Mesodermal cell (in vitro differentiated cells): ENCODE measurements at regions not wholly inside any gene's neighbourhood (a gene's known extent, or its start where the extent isn't known, plus 50 kb on each side); places are given as distances from the start of the nearest gene placed in this dataset.
"Not testable (repeated sequence)": the region's sequence is repeated elsewhere in the genome, so short reads cannot be mapped to it uniquely, and the experiment has no call there.

Experiments used
- H3K27ac ChIP-seq: 2 replicates; pipeline ENCODE4 v1.7.0; 2013; ENCODE audit warnings: mild to moderate bottlenecking, low read depth, low read length, moderate library complexity; ENCODE audit not compliant: severe bottlenecking
- H3K36me3 ChIP-seq: 2 replicates; pipeline ENCODE4 v1.7.1; 2013; ENCODE audit warnings: mild to moderate bottlenecking, low read length, moderate library complexity; ENCODE audit not compliant: control insufficient read depth, insufficient read depth
- H3K4me1 ChIP-seq: one replicate; pipeline ENCODE4 v1.7.1; 2013; ENCODE audit warnings: mild to moderate bottlenecking, low read length; ENCODE audit not compliant: insufficient read depth, control insufficient read depth, poor library complexity, severe bottlenecking
- H3K4me3 ChIP-seq: 2 replicates; pipeline ENCODE4 v1.7.0; 2013; ENCODE audit warnings: low read length, control low read depth, mild to moderate bottlenecking; ENCODE audit not compliant: insufficient read depth, poor library complexity, severe bottlenecking; ENCODE audit errors: extremely low read depth
- H3K9me3 ChIP-seq: 2 replicates; pipeline ENCODE4 v1.7.1; 2013; ENCODE audit warnings: mild to moderate bottlenecking, low read length, moderate library complexity; ENCODE audit not compliant: control insufficient read depth
- WGBS, 2 experiments: methylation state at CpG; one replicate each; pipeline ENCODE4 v1.1.5; 2013; ENCODE audit warnings: missing lambda C conversion rate in 2 of 2; ENCODE audit not compliant: insufficient coverage in 2 of 2; 5-methylcytosine and 5-hydroxymethylcytosine counted together

- Histone ChIP-seq H3K9me3 (no peaks in the 10 kb centered on the region), H3K27ac (no peak overlapping the region), H3K4me3 (no peak overlapping the region), H3K4me1 (no peaks in the 10 kb centered on the region), H3K36me3 (no peaks in the 10 kb centered on the region)
- WGBS, 2 experiments, result 90 to 94% methylated on average over 2 to 5 of the region's 5 CpGs
Measured at GRCh38 chr2:236375973-236376476, 111.8 kb upstream of the ASB18 start.

DNA sequence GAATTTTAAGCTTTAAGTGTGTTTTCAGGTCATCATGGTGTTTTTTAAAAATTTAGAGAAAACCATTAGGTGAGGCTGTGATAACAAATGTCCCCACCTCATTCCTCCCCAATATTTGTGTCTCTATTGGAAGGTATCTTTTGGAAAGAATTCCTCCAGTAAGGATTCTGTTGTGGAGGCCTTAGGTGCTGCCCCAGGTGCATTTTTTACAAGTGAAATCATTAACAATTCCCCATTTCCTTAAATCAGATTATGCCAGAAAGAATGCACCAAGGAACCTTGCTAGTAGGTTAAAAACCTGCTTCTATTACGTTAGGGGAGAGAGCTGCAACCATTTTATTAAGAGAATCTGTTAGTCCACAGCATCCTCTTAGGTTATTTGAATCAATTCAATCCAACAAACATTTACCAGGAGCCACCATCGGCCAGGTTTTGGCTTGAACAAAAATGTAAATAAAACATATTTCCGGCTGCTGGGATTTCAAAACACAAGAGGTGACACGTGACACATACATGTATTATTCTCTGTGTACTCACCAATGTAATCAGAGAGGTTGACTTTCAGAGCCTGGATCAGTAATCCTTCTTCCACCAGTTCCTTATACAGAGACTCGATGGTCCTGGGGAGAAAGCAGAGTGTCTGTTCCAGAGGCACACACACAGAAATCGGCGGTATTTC lies 112.5 kb upstream of the ASB18 start:
- Histone ChIP-seq H3K9me3 (no peaks in the 10 kb centered on the region), H3K36me3 (no peaks in the 10 kb centered on the region), H3K4me1 (no peaks in the 10 kb centered on the region), H3K4me3 (no peak overlapping the region), H3K27ac (no peak overlapping the region)
- 90 to 96% methylated on average over 2 to 5 of the region's 7 CpGs for WGBS, 2 experiments

- Histone ChIP-seq H3K4me3 (no peak overlapping the region), H3K36me3 (no peaks in the 10 kb centered on the region), H3K4me1 (no peaks in the 10 kb centered on the region), H3K27ac (no peak overlapping the region), H3K9me3 (no peaks in the 10 kb centered on the region)
- WGBS, 2 experiments, result 86 to 87% methylated on average over 13 to 14 of the region's 16 CpGs
Measured at GRCh38 chr2:236380051-236380612, 115.9 kb upstream of the ASB18 start.

DNA sequence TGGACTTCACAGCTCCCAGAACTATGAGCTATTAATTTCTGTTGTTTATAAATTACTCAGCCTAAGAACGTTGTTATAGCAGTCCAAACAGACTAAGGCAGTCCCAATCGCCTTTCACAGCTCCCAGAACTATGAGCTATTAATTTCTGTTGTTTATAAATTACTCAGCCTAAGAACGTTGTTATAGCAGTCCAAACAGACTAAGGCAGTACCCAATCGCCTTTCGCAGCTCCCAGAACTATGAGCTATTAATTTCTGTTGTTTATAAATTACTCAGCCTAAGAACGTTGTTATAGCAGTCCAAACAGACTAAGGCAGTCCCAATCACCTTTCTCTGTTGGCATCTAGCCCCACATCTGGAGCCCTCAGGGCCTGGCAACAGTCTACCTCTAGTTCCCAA lies 117.0 kb upstream of the ASB18 start:
- H3K27ac ChIP-seq, H3K4me1 ChIP-seq, H3K4me3 ChIP-seq, H3K36me3 ChIP-seq, H3K9me3 ChIP-seq: not testable (repeated sequence)
- 83 to 89% methylated on average over 1 to 4 of the region's 6 CpGs for WGBS, 2 experiments

DNA sequence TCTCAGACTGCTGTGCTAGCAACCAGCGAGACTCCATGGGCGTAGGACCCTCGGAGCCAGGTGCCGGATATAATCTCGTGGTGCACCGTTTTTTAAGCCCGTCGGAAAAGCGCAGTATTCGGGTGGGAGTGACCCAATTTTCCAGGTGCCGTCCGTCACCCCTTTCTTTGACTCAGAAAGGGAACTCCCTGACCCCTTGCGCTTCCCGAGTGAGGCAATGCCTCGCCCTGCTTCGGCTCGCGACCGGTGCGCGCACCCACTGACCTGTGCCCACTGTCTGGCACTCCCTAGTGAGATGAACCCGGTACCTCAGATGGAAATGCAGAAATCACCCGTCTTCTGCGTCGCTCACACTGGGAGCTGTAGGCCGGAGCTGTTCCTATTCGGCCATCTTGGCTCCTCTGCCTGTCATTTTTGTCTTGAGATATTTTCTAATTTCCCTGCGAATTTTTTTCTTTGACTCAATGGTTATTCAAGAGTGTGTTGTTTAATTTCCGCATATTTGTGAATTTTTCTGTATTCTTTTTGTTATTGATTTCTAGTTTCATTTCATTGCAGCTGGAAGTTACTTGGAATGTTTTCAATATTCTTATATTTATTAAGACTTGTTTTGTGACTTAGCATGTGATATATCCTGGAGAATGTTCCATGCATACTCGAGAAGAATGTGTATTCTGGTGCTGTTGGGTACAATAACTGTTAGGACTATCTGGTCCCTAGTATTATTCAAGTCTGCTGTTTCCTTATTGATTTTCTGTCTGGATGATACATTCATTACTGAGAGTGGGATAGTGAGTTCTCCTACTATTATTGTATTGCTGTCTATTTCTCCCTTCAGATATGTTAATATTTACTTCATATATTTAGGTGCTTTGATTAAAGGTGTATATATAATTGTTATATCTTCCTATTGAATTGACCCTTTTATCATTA lies 125.3 kb upstream of the ASB18 start:
- H3K36me3 ChIP-seq, H3K9me3 ChIP-seq, H3K4me1 ChIP-seq, H3K4me3 ChIP-seq, H3K27ac ChIP-seq: not testable (repeated sequence)
- 91 to 92% methylated on average over 15 to 22 of the region's 30 CpGs for WGBS, 2 experiments

DNA sequence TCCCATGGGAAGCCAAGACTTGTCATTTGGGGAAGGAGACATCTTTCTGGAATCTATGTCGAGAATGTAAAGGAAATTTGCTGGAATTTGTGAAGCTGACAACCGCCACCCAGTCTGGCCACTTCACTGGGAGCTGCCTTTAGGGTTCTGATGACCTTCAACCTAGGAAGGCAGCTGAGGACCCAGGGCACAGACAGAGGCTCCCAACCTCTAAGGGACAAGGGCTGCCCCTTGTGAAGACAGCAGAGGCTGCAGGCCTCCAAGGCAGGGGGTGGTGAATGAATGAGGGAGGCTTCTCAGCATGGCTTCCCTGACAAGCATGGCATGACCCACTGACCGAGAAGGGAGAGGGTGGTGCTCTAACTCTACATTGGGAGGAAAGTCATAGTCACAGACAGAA lies 128.9 kb upstream of the ASB18 start:
- WGBS, 2 experiments, result 81 to 95% methylated on average over 2 of the region's 3 CpGs
- H3K9me3 ChIP-seq, result no peaks in the 10 kb centered on the region
- no peaks in the 10 kb centered on the region for H3K36me3 ChIP-seq
- no peak overlapping the region for H3K27ac ChIP-seq
- no peaks in the 10 kb centered on the region for H3K4me1 ChIP-seq
- no peak overlapping the region for H3K4me3 ChIP-seq

DNA sequence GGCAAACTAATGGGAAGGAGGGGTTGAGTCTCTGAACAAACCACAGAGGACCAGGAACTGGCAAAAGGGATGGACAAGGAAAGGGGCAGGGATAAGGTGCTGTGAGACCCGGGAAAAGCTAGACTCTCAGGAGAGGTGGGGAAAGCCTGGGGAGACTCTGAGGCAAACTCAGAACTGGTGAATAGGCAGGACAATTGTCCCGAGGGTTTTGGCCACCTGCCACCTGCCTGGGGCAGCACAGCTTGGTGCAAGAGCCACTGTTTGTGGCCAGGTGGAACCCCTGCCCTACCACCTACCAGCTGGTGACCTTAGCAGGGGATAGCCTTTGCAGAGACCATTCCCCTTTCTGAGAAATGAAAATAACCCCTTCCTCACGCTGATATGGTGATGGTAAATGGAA lies 129.4 kb upstream of the ASB18 start:
- no peak overlapping the region for H3K27ac ChIP-seq
- WGBS, 2 experiments, result 72 to 94% methylated on average over 2 of the region's 3 CpGs
- H3K36me3 ChIP-seq, result no peaks in the 10 kb centered on the region
- H3K4me1 ChIP-seq, result no peaks in the 10 kb centered on the region
- no peaks in the 10 kb centered on the region for H3K9me3 ChIP-seq
- H3K4me3 ChIP-seq, result no peak overlapping the region

DNA sequence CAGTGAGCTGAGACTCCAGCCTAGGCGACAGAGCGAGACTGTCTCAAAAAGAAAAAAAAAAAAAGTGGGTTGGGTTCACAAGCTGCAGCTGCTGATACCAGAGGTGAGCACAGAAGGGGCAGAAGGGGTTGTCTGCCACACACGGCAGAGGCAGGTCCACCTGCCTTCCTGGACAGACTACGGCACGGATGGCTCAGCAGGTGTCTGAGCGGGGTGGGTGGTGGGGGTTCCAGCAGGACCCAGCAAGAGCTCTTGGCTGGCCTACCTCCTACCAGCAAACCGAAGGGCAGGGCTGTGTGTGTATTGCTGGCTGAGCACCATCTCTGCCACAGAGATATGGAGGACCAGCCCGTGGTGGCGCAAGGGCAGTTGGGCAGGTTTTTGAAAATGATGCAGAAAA lies 130.4 kb upstream of the ASB18 start:
- 82 to 86% methylated on average over 9 of the region's 9 CpGs for WGBS, 2 experiments
- Histone ChIP-seq H3K4me3 (no peak overlapping the region), H3K36me3 (no peaks in the 10 kb centered on the region), H3K27ac (no peak overlapping the region), H3K4me1 (no peaks in the 10 kb centered on the region), H3K9me3 (no peaks in the 10 kb centered on the region)

DNA sequence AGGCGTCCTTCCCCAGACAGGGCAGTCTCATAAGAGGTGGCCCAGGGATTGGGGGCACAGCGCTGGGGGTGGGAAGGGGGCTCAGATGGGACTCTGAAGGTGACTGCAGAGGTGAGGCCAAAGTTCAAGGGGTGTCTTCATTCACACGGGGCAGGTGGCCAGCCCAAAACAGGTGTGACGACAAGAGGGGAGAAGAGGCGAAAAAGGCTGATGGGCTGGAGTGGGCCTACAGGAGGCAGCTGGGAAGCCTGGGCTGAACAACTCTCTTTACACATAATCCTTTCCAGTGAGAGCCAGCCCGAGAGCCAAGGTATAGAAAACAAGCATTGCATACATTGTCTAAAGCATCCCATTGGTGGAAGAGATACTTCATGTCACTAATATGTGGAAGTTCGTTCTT lies 130.9 kb upstream of the ASB18 start:
- H3K4me1 ChIP-seq, result no peaks in the 10 kb centered on the region
- no peaks in the 10 kb centered on the region for H3K9me3 ChIP-seq
- H3K4me3 ChIP-seq, result no peak overlapping the region
- 84 to 87% methylated on average over 3 to 6 of the region's 7 CpGs for WGBS, 2 experiments
- H3K36me3 ChIP-seq, result no peaks in the 10 kb centered on the region
- no peak overlapping the region for H3K27ac ChIP-seq

DNA sequence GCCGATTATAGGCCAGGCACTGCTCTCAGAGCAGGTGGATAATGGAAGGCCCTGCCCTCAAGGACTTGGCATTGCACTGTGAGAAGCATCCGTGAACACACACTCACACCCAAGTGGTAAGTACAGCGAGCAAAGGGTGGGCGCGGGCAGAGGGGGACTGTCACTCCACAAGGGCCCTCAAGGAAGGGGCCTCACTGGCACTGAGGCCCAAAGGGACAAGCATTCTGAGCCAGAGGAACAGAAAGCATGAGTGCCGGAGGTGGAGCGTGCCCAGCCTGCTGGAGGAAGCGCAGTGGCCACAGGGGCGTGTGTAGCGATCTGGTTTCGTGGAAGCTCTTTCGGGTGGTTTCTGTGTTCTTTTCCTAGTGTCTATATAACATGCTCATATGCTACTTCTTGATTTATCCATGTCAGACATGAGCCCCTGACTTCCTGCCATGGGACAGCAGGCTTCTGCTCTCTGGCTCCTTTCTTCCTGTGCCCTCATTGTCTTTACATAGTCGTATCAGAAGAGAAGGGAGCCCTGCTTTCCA lies 132.7 kb upstream of the ASB18 start:
- Histone ChIP-seq H3K4me1 (no peaks in the 10 kb centered on the region), H3K4me3 (no peak overlapping the region), H3K27ac (no peak overlapping the region), H3K9me3 (no peaks in the 10 kb centered on the region), H3K36me3 (no peaks in the 10 kb centered on the region)
- WGBS, 2 experiments, result 88 to 93% methylated on average over 6 to 12 of the region's 13 CpGs
